AG04450 (cell line): ENCODE measurements at regions not wholly inside any gene's neighbourhood (a gene's known extent, or its start where the extent isn't known, plus 50 kb on each side); places are given as distances from the start of the nearest gene placed in this dataset.
A peak's percentile ranks its signal among the peaks of the same experiment; 100 is the strongest.

Source experiments
- CTCF ChIA-PET: fragments of 300-600, 350-600 bp; formaldehyde crosslinking; extraction: SDS; loops from one replicate; lab custom pipeline; 2022; ENCODE audit warnings: antibody characterized with exemption, inconsistent platforms; lab: Charles Lee
- POLR2A ChIA-PET: fragments of 350-600 bp; formaldehyde crosslinking; extraction: SDS; loops from one replicate; lab custom pipeline; 2021; ENCODE audit warnings: antibody characterized with exemption, inconsistent platforms; lab: Yijun Ruan, JAX
- DNase-seq: peaks from one replicate; pipeline ENCODE4 v3.0.0-alpha.2; 2011; ENCODE audit warnings: low read depth, low spot score
- H3K27ac ChIP-seq: one replicate; pipeline ENCODE4 v1.5.1; 2012; ENCODE audit warnings: low read depth, low read length, control low read depth
- H3K27me3 ChIP-seq: one replicate; pipeline ENCODE4 v1.6.0; 2012; ENCODE audit warnings: low read length; ENCODE audit not compliant: control insufficient read depth, insufficient read depth
- H3K4me3 ChIP-seq: 2 replicates; pipeline ENCODE4 v1.5.1; 2011; ENCODE audit warnings: mild to moderate bottlenecking, low read depth, low read length, control low read depth
- H3K9me3 ChIP-seq: 2 replicates; pipeline ENCODE4 v1.5.1; 2012; ENCODE audit warnings: low read length; ENCODE audit not compliant: control insufficient read depth, insufficient read depth
- TF ChIP-seq, protein P1 (sequence below): IDR thresholded peaks from 2 replicates; pipeline ENCODE4 v1.5.1; 2011; ENCODE audit warnings: low read depth, low read length, control low read depth, inconsistent platforms

DNA sequence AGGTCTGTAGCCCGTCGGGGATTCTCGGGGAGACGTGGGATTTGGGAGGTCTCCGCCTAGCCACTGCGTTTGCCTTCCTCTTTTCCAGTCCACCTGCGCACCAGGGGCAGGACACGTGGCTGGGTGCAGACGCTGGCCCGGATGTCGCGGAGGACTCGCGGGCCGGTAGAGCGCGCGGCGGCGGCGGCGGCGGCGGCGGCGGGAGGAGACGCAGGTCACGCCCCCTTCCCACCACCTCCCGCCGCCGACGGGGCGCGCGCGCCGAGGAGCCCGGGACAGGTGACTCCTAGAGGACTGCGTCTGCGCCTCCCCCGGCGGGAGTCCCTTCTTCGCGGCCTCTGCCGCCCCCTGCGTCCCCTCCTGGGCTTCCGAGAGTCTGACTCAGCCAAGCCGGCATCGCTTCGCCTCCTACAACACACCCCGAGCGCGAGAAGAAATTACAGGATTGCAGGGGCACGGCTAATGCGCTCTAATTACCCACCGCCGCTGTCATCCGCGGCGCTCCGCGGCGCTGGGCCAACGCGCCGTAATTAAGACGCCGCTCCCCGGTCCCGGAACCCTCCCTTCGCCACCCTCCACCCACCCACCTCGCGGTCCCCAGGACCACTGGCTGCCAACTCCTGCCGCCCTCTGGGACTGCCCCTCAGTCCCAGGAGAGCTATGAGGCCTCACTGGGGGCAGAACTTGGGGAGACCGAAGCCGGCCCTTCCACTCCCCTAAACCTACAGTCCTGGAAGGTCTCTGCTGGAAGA, 124.5 kb downstream of the MRPL14 start:
- POLR2A ChIA-PET, result interaction anchor here (0.8 to 1.7 kb wide), 3 partner anchors 8 to 233 kb away, joined by 3 to 6 read pairs (median 4); partner anchors contain the start of gene VEGFA
- CTCF ChIA-PET, result interaction anchor here (1.6 kb wide), 1 partner anchor 35 kb away, joined by 3 read pairs; no protein-coding TSS in a partner anchor
- Histone ChIP-seq H3K27me3 (no peaks in the 10 kb centered on the region), H3K27ac (no peak overlapping the region), H3K4me3 (peak overlapping the region; percentile 49), H3K9me3 (no peaks in the 10 kb centered on the region; the same call in 1 of the 2 replicates)
- DNase-seq, result no peak
- TF ChIP-seq, protein P1, sequence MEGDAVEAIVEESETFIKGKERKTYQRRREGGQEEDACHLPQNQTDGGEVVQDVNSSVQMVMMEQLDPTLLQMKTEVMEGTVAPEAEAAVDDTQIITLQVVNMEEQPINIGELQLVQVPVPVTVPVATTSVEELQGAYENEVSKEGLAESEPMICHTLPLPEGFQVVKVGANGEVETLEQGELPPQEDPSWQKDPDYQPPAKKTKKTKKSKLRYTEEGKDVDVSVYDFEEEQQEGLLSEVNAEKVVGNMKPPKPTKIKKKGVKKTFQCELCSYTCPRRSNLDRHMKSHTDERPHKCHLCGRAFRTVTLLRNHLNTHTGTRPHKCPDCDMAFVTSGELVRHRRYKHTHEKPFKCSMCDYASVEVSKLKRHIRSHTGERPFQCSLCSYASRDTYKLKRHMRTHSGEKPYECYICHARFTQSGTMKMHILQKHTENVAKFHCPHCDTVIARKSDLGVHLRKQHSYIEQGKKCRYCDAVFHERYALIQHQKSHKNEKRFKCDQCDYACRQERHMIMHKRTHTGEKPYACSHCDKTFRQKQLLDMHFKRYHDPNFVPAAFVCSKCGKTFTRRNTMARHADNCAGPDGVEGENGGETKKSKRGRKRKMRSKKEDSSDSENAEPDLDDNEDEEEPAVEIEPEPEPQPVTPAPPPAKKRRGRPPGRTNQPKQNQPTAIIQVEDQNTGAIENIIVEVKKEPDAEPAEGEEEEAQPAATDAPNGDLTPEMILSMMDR, result peak; percentile 34

DNA sequence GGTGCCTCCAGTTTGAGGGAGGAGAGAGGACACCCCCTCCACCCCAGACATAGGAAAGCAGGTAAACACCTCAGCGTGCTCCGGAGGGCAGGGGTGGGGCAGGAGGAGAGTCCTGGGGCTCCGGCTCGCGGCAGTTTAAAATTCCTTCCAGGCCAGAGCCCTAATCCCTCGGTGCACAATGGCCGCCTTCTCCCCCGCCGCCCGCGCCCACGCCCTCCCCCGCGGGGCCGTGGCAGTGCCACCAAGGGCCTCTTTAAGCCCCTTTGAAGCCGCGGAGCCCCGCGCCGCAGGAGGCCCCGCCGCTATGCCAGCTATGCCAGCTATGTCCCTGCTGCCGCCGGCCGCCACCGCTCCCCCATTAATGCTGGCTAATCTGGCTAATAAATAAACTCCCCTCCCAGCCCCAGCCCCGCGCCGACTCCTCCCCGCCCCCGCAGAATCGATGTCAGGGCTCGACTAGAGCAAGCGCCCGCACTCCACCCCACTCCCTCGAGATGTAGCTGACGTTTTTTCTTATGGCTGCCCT, 125.1 kb downstream of the MRPL14 start:
- ChIA-PET POLR2A (interaction anchor here (0.8 to 1.7 kb wide), 3 partner anchors 8 to 232 kb away, joined by 3 to 6 read pairs (median 4); partner anchors contain the start of gene VEGFA), CTCF (interaction anchor here (0.9 to 2.1 kb wide), 3 partner anchors 11 to 233 kb away, joined by 3 to 8 read pairs (median 3); no protein-coding TSS in a partner anchor)
- H3K27me3 ChIP-seq, result no peaks in the 10 kb centered on the region
- H3K27ac ChIP-seq, result no peak overlapping the region
- no peaks in the 10 kb centered on the region; the same call in 1 of the 2 replicates for H3K9me3 ChIP-seq
- TF ChIP-seq, protein P1, result no peak
- peak overlapping the region; percentile 49 for H3K4me3 ChIP-seq
- no peak for DNase-seq

DNA sequence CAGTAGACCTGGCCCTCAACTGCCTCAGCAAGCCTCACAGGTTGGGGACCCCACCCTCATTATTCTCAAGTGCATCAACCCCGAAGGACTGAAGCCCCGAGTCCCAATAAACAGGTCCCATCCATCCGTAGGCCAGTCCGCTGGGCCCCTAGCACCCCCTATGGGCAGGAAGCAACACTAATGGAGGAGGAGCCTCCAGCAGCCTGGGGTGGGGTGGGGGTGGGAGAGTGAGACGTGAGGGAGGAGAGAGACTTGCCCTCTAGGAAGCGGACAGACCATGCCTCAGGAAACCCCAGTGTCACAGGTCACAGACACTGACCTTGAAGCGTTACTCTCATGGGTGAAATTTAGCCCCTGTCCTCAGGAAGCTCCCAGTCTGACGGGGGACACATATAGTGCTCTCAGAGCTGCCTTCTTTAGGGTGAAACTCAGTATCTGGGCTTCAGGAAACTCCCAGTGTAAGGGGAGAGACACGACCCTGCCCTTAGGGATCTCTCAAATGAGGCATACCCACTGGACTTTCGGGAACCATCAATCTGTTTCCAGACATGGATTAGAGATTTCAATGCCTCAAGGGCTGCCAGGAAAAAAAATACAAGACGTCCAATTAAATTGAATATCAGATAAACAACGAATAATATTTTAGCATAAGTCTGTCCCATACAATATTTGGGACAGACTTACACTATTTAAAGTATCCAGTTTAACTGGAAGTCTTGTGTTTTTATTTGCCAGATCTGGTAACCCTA, 125.8 kb downstream of the MRPL14 start:
- no peak overlapping the region for H3K4me3 ChIP-seq
- H3K27ac ChIP-seq, result no peak overlapping the region
- H3K9me3 ChIP-seq, result no peaks in the 10 kb centered on the region; the same call in 1 of the 2 replicates
- ChIA-PET CTCF (interaction anchor here (0.9 to 2.1 kb wide), 3 partner anchors 10 to 233 kb away, joined by 3 to 8 read pairs (median 3); no protein-coding TSS in a partner anchor), POLR2A (interaction anchor here (0.8 kb wide), 1 partner anchor 9 kb away, joined by 4 read pairs; no protein-coding TSS in a partner anchor)
- no peak for DNase-seq
- H3K27me3 ChIP-seq, result no peaks in the 10 kb centered on the region
- TF ChIP-seq, protein P1, result peak; percentile 42; the same call in 1 of the 2 replicates

DNA sequence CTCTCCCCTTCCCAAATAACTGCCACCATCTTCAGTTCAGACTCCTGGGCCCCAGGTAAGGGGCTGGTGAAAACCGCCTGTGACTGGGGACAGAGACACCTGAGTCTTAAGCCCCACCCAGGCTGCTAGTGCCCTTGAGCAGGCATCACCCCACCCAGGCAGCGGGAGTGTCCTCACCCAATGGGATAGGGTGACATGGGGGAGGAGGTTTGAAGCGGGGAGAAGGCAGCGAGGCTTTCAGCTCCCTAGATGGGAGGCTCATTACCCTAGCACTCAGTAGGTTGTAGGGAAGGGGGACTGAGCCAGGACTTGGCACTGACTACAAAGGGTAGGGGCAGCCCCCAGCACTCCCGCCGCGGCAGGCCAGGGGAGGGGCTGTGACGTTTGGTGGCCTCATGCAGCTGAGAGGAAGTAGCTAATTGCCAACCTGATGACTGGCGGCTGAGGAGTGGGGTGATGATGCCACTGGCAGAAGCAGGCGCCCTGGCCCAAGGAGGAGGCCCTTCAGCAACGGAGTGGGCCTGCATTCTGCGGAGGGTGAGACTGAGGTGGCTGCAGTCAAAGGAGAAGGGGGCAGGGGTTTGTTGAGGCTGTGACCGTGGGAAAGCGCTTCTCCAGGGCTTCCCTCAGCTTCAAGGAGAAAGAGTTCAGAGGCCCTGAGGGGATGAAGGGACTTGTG, 126.9 kb downstream of the MRPL14 start:
- DNase-seq, result no peak
- POLR2A ChIA-PET, result interaction anchor here (0.6 to 1.0 kb wide), 3 partner anchors 10 to 71 kb away, joined by 3 to 5 read pairs (median 3); no protein-coding TSS in a partner anchor
- Histone ChIP-seq H3K4me3 (no peak overlapping the region), H3K27ac (no peak overlapping the region), H3K27me3 (no peaks in the 10 kb centered on the region), H3K9me3 (no peaks in the 10 kb centered on the region; the same call in 1 of the 2 replicates)
- TF ChIP-seq, protein P1, result no peak
- CTCF ChIA-PET, result interaction anchor here (2.1 kb wide), 1 partner anchor 231 kb away, joined by 8 read pairs; no protein-coding TSS in a partner anchor
